Neural progenitor cell (in vitro differentiated cells): ENCODE measurements at regions not wholly inside any gene's neighbourhood (a gene's known extent, or its start where the extent isn't known, plus 50 kb on each side); places are given as distances from the start of the nearest gene placed in this dataset.

Source experiments
- DNase-seq: peaks from one replicate; pipeline ENCODE4 v3.0.0-alpha.2; 2016; ENCODE audit warnings: low spot score
- H2AFZ ChIP-seq: fragments of 200-600 bp; sonication (generic); replicated peaks from 2 replicates; pipeline ENCODE4 v1.6.1; 2016; ENCODE audit warnings: antibody characterized with exemption
- H3F3A ChIP-seq: fragments of 200-600 bp; sonication (generic); 2 replicates; pipeline ENCODE4 v1.6.1; 2016; ENCODE audit warnings: antibody characterized with exemption, low read depth
- H3K27ac ChIP-seq: fragments of 200-600 bp; sonication (generic); 2 replicates; pipeline ENCODE4 v1.5.1; 2016; ENCODE audit warnings: mild to moderate bottlenecking
- H3K27me3 ChIP-seq: fragments of 200-600 bp; sonication (generic); 2 replicates; pipeline ENCODE4 v1.6.1; 2016; ENCODE audit warnings: mild to moderate bottlenecking, moderate library complexity
- H3K36me3 ChIP-seq: fragments of 200-600 bp; sonication (generic); 2 replicates; pipeline ENCODE4 v1.5.1; 2016
- H3K4me1 ChIP-seq: fragments of 200-600 bp; sonication (generic); 2 replicates; pipeline ENCODE4 v1.6.1; 2016; ENCODE audit warnings: mixed run types
- H3K4me2 ChIP-seq: fragments of 200-600 bp; sonication (generic); 2 replicates; pipeline ENCODE4 v1.6.1; 2016
- H3K4me3 ChIP-seq: fragments of 200-600 bp; sonication (generic); 2 replicates; pipeline ENCODE4 v1.5.1; 2016
- H3K79me2 ChIP-seq: fragments of 200-600 bp; sonication (generic); 2 replicates; pipeline ENCODE4 v1.6.1; 2016; ENCODE audit warnings: low read depth
- H3K9ac ChIP-seq: fragments of 200-600 bp; sonication (generic); 2 replicates; pipeline ENCODE4 v1.6.1; 2016
- H3K9me3 ChIP-seq: fragments of 200-600 bp; sonication (generic); 2 replicates; pipeline ENCODE4 v1.5.1; 2016; ENCODE audit warnings: low read depth
- H4K20me1 ChIP-seq: fragments of 200-600 bp; sonication (generic); 2 replicates; pipeline ENCODE4 v1.6.1; 2016; ENCODE audit warnings: low read depth
- H3K27ac Mint-ChIP-seq: 3 replicates; pipeline ENCODE4 v1.8.0; 2021; ENCODE audit warnings: mixed read lengths
- H3K27me3 Mint-ChIP-seq: 2 replicates; pipeline ENCODE4 v1.8.0; 2022; ENCODE audit warnings: low read depth, mild to moderate bottlenecking, inconsistent platforms, moderate library complexity, mixed read lengths; ENCODE audit not compliant: insufficient read depth
- H3K36me3 Mint-ChIP-seq: 3 replicates; pipeline ENCODE4 v1.8.0; 2021; ENCODE audit warnings: mixed read lengths
- H3K4me1 Mint-ChIP-seq: 3 replicates; pipeline ENCODE4 v1.8.0; 2021; ENCODE audit warnings: mixed read lengths
- H3K4me3 Mint-ChIP-seq: 3 replicates; pipeline ENCODE4 v1.8.0; 2021; ENCODE audit warnings: mild to moderate bottlenecking, moderate library complexity, mixed read lengths
- H3K9me3 Mint-ChIP-seq: 3 replicates; pipeline ENCODE4 v1.8.0; 2020; ENCODE audit warnings: mixed read lengths
- CTCF ChIP-seq: fragments of 200-600 bp; sonication (generic); IDR thresholded peaks from 2 replicates; pipeline ENCODE4 v1.5.1; 2017; ENCODE audit warnings: antibody characterized with exemption, mild to moderate bottlenecking
- EZH2 ChIP-seq: fragments of 200-600 bp; sonication (generic); IDR thresholded peaks from 2 replicates; pipeline ENCODE4 v1.6.1; 2017; ENCODE audit warnings: antibody characterized with exemption, mild to moderate bottlenecking, moderate library complexity
- EZH2phosphoT487 ChIP-seq: fragments of 200-600 bp; sonication (generic); IDR thresholded peaks from 2 replicates; pipeline ENCODE4 v1.6.1; 2017; ENCODE audit warnings: antibody characterized with exemption

GRCh38 chr3:8189051-8189450, 312.6 kb upstream of the LMCD1 start:
- Mint-ChIP-seq H3K9me3 (peaks cover 3% of the 10 kb centered on the region), H3K36me3 (peaks cover 2% of the 10 kb centered on the region), H3K27ac (no peak overlapping the region), H3K27me3 (no peaks in the 10 kb centered on the region), H3K4me3 (no peak overlapping the region), H3K4me1 (no peaks in the 10 kb centered on the region)
- Histone ChIP-seq H3K9ac (no peak overlapping the region), H3F3A (no peaks in the 10 kb centered on the region), H3K4me1 (no peaks in the 10 kb centered on the region), H3K9me3 (no peaks in the 10 kb centered on the region), H3K36me3 (no peaks in the 10 kb centered on the region), H3K79me2 (no peaks in the 10 kb centered on the region), H2AFZ (no peak overlapping the region), H4K20me1 (no peaks in the 10 kb centered on the region), H3K27ac (no peak overlapping the region), H3K4me2 (no peak overlapping the region), H3K4me3 (no peak overlapping the region), H3K27me3 (no peaks in the 10 kb centered on the region)
- no peak for DNase-seq
- no peak for TF ChIP-seq EZH2
- TF ChIP-seq EZH2phosphoT487: no peak

DNA sequence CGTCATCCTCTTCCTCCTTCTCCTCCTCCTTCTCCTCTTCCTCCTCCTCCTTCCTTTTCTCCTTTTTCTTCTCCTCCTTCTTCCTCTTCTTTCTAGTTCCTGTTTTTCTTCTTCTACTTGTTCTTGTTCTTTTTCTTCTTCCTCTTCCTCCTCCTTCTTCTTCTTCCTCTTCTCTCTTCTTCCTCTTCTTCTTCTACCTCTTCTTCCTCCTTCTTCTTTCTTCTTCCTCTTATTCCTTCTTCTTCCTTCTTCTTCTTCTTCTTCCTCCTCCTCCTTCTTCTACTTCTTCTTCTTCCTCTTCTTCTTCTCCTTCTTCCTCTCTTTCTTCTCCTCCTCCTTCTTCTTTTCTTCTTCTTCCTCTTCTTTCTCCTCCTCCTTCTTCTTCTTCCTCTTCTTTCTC, 310.2 kb upstream of the LMCD1 start:
- no peaks in the 10 kb centered on the region for H3K4me1 ChIP-seq
- no peaks in the 10 kb centered on the region for H3K4me1 Mint-ChIP-seq
- no peak overlapping the region for H3K4me3 ChIP-seq
- DNase-seq: no peak
- H3K4me3 Mint-ChIP-seq: no peak overlapping the region
- peaks cover 3% of the 10 kb centered on the region for H3K9me3 Mint-ChIP-seq
- no peaks in the 10 kb centered on the region for H3K36me3 ChIP-seq
- H4K20me1 ChIP-seq: no peaks in the 10 kb centered on the region
- H2AFZ ChIP-seq: no peak overlapping the region
- H3K79me2 ChIP-seq: no peaks in the 10 kb centered on the region
- H3K27me3 Mint-ChIP-seq: no peaks in the 10 kb centered on the region
- peaks cover 2% of the 10 kb centered on the region for H3K36me3 Mint-ChIP-seq
- H3K27ac Mint-ChIP-seq: no peak overlapping the region
- no peaks in the 10 kb centered on the region for H3K27me3 ChIP-seq
- no peak for TF ChIP-seq EZH2phosphoT487
- no peak for TF ChIP-seq CTCF
- no peak for TF ChIP-seq EZH2
- H3F3A ChIP-seq: no peaks in the 10 kb centered on the region
- no peak overlapping the region for H3K4me2 ChIP-seq
- no peak overlapping the region for H3K9ac ChIP-seq
- H3K9me3 ChIP-seq: no peaks in the 10 kb centered on the region
- H3K27ac ChIP-seq: no peak overlapping the region

DNA sequence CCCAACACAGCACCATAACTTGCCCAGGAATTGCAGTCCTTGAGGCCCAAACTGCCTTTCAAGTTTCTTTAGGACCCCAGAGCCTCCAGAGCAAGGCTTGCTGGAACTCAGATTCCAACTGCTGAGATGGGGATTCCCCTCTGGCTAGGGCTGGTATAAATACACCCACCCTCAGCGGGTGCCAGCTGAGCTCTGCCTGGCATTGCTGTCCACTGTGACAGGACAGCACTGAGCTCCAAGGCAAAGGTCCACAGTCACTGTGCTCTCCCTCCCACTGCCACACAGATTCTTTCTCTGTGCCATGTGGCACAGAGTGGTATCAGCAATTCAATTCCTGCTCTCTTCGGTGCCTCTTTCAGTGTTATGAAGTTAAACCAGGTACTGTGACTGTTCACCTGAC, 304.2 kb upstream of the LMCD1 start:
- Mint-ChIP-seq H3K36me3 (no peaks in the 10 kb centered on the region), H3K4me1 (peaks cover 14% of the 10 kb centered on the region), H3K9me3 (no peaks in the 10 kb centered on the region), H3K27ac (no peak overlapping the region), H3K4me3 (no peak overlapping the region), H3K27me3 (no peaks in the 10 kb centered on the region)
- Histone ChIP-seq H3K36me3 (no peaks in the 10 kb centered on the region), H3K4me3 (no peak overlapping the region), H3K27me3 (no peaks in the 10 kb centered on the region), H3F3A (no peaks in the 10 kb centered on the region), H3K4me1 (no peaks in the 10 kb centered on the region), H3K27ac (no peak overlapping the region), H3K9me3 (no peaks in the 10 kb centered on the region), H4K20me1 (no peaks in the 10 kb centered on the region), H3K4me2 (no peak overlapping the region), H3K79me2 (no peaks in the 10 kb centered on the region), H3K9ac (no peak overlapping the region), H2AFZ (no peak overlapping the region)
- TF ChIP-seq EZH2 (no peak), EZH2phosphoT487 (no peak), CTCF (no peak)
- DNase-seq: no peak

- TF ChIP-seq EZH2phosphoT487 (no peak), EZH2 (no peak), CTCF (no peak)
- Histone ChIP-seq H3K27ac (no peak overlapping the region), H3K79me2 (no peaks in the 10 kb centered on the region), H4K20me1 (no peaks in the 10 kb centered on the region), H3K4me3 (no peak overlapping the region), H2AFZ (no peak overlapping the region), H3K9me3 (no peaks in the 10 kb centered on the region), H3K9ac (no peak overlapping the region), H3K36me3 (no peaks in the 10 kb centered on the region), H3K27me3 (no peaks in the 10 kb centered on the region), H3K4me2 (no peak overlapping the region), H3F3A (no peaks in the 10 kb centered on the region), H3K4me1 (no peaks in the 10 kb centered on the region)
- no peaks in the 10 kb centered on the region for H3K9me3 Mint-ChIP-seq
- no peaks in the 10 kb centered on the region for H3K27me3 Mint-ChIP-seq
- no peak overlapping the region for H3K27ac Mint-ChIP-seq
- DNase-seq: no peak
- peaks cover 16% of the 10 kb centered on the region for H3K4me1 Mint-ChIP-seq
- H3K36me3 Mint-ChIP-seq: no peaks in the 10 kb centered on the region
- no peak overlapping the region for H3K4me3 Mint-ChIP-seq
These were observed 303.0 kb upstream of the LMCD1 start for GRCh38 chr3:8198605-8199004.
